Activated CD8-positive, alpha-beta T cell treated with anti-CD3 and anti-CD28 coated beads, Interleukin-2, amount 10 ng/mL, durations not matched to agents 7 days and 5 days (primary cell): ENCODE measurements at regions not wholly inside any gene's neighbourhood (a gene's known extent, or its start where the extent isn't known, plus 50 kb on each side); places are given as distances from the start of the nearest gene placed in this dataset.
"Not testable (repeated sequence)": the region's sequence is repeated elsewhere in the genome, so short reads cannot be mapped to it uniquely, and the experiment has no call there.

Experiments used
- ATAC-seq: fragments of 150-1000 bp; cut with Tn5 transposase; one replicate; pipeline ENCODE4 v1.10.0; 2021; ENCODE audit warnings: moderate library complexity
- CTCF ChIA-PET: fragments of 350-600 bp; sonication (Branson Sonifier 250); formaldehyde crosslinking; loops from one replicate; lab custom pipeline; 2021; ENCODE audit warnings: antibody characterized with exemption; lab: Charles Lee
- POLR2A ChIA-PET: fragments of 350-600 bp; sonication (Branson Sonifier 250); formaldehyde crosslinking; loops from one replicate; lab custom pipeline; 2021; ENCODE audit warnings: antibody characterized with exemption; lab: Charles Lee
- DNase-seq: peaks from one replicate; pipeline ENCODE4 v3.0.0-alpha.2; 2020
- H3K27ac Mint-ChIP-seq: one replicate; pipeline ENCODE4 v1.8.0; 2021; ENCODE audit warnings: mild to moderate bottlenecking, mixed read lengths
- H3K27me3 Mint-ChIP-seq: one replicate; pipeline ENCODE4 v1.8.0; 2021; ENCODE audit warnings: low read depth, mixed read lengths
- H3K36me3 Mint-ChIP-seq: one replicate; pipeline ENCODE4 v1.8.0; 2021; ENCODE audit warnings: low read depth, mixed read lengths
- H3K4me1 Mint-ChIP-seq: one replicate; pipeline ENCODE4 v1.8.0; 2021; ENCODE audit warnings: low read depth, mixed read lengths
- H3K4me3 Mint-ChIP-seq: one replicate; pipeline ENCODE4 v1.8.0; 2021; ENCODE audit warnings: mild to moderate bottlenecking, mixed read lengths
- H3K9me3 Mint-ChIP-seq: one replicate; pipeline ENCODE4 v1.8.0; 2022; ENCODE audit warnings: mixed read lengths; ENCODE audit not compliant: insufficient read depth

GRCh38 chr2:43067254-43068040 is 159.0 kb downstream of the ZFP36L2 start:
- DNase-seq (no peak), ATAC-seq (no peak)
- POLR2A ChIA-PET: no interaction called here
- H3K4me3 Mint-ChIP-seq: no peak overlapping the region
- H3K36me3 Mint-ChIP-seq: peaks cover 5% of the 10 kb centered on the region
- peaks cover 2% of the 10 kb centered on the region for H3K4me1 Mint-ChIP-seq
- CTCF ChIA-PET: no interaction called here
- no peak overlapping the region for H3K27ac Mint-ChIP-seq
- H3K9me3 Mint-ChIP-seq: no peaks in the 10 kb centered on the region
- no peaks in the 10 kb centered on the region for H3K27me3 Mint-ChIP-seq

- H3K36me3 Mint-ChIP-seq, CTCF ChIA-PET: not testable (repeated sequence)
These were observed 159.7 kb downstream of the ZFP36L2 start for GRCh38 chr2:43066541-43067253.

GRCh38 chr2:43065871-43066270 is 160.5 kb downstream of the ZFP36L2 start:
- POLR2A ChIA-PET: no interaction called here
- H3K4me3 Mint-ChIP-seq: no peak overlapping the region

More at GRCh38 chr2:43066541-43067253, 159.7 kb downstream of the ZFP36L2 start:
- DNase-seq, H3K27me3 Mint-ChIP-seq, POLR2A ChIA-PET, H3K4me3 Mint-ChIP-seq, ATAC-seq, H3K4me1 Mint-ChIP-seq, H3K27ac Mint-ChIP-seq, H3K9me3 Mint-ChIP-seq: not testable (repeated sequence)

GRCh38 chr2:43065036-43065435 is 161.4 kb downstream of the ZFP36L2 start:
- ChIA-PET POLR2A (no interaction called here), CTCF (no interaction called here)
- Mint-ChIP-seq H3K4me1 (peaks cover 11% of the 10 kb centered on the region), H3K27ac (no peak overlapping the region), H3K27me3 (peaks cover 4% of the 10 kb centered on the region), H3K4me3 (no peak overlapping the region), H3K36me3 (peaks cover 8% of the 10 kb centered on the region), H3K9me3 (no peaks in the 10 kb centered on the region)
- no peak for DNase-seq
- no peak for ATAC-seq

More at GRCh38 chr2:43065871-43066270, 160.5 kb downstream of the ZFP36L2 start:
- CTCF ChIA-PET: no interaction called here
- DNase-seq (no peak), ATAC-seq (no peak)
- peaks cover 3% of the 10 kb centered on the region for H3K4me1 Mint-ChIP-seq
- H3K9me3 Mint-ChIP-seq: no peaks in the 10 kb centered on the region
- peaks cover 4% of the 10 kb centered on the region for H3K27me3 Mint-ChIP-seq
- H3K36me3 Mint-ChIP-seq: peaks cover 8% of the 10 kb centered on the region
- H3K27ac Mint-ChIP-seq: no peak overlapping the region

- ATAC-seq, POLR2A ChIA-PET: not testable (repeated sequence)
These were observed 163.3 kb downstream of the ZFP36L2 start for GRCh38 chr2:43063096-43063495.

GRCh38 chr2:43062058-43062457 is 164.3 kb downstream of the ZFP36L2 start:
- no peak overlapping the region for H3K27ac Mint-ChIP-seq
- peaks cover 7% of the 10 kb centered on the region for H3K27me3 Mint-ChIP-seq
- POLR2A ChIA-PET: no interaction called here
- ATAC-seq (no peak), DNase-seq (no peak)
- peaks cover 8% of the 10 kb centered on the region for H3K36me3 Mint-ChIP-seq
- CTCF ChIA-PET: interaction anchor here (0.9 kb wide), 1 partner anchor 11 kb away, joined by 3 read pairs; no protein-coding TSS in a partner anchor
- peaks cover 28% of the 10 kb centered on the region for H3K4me1 Mint-ChIP-seq
- no peaks in the 10 kb centered on the region for H3K9me3 Mint-ChIP-seq
- H3K4me3 Mint-ChIP-seq: no peak overlapping the region

More at GRCh38 chr2:43063096-43063495, 163.3 kb downstream of the ZFP36L2 start:
- H3K27me3 Mint-ChIP-seq, H3K4me3 Mint-ChIP-seq, H3K36me3 Mint-ChIP-seq, DNase-seq, H3K27ac Mint-ChIP-seq, H3K9me3 Mint-ChIP-seq, CTCF ChIA-PET: not testable (repeated sequence)
- H3K4me1 Mint-ChIP-seq: peaks cover 28% of the 10 kb centered on the region

- no peak for ATAC-seq
These were observed 165.9 kb downstream of the ZFP36L2 start for GRCh38 chr2:43060390-43061016.

GRCh38 chr2:43059183-43059897 is 167.1 kb downstream of the ZFP36L2 start:
- ChIA-PET POLR2A (interaction anchor here (0.8 to 1.2 kb wide), 2 partner anchors 12 to 167 kb away, joined by 3 to 4 read pairs; partner anchors contain the start of gene ZFP36L2), CTCF (interaction anchor here (0.6 to 1.2 kb wide), 3 partner anchors 8 to 170 kb away, joined by 3 to 8 read pairs (median 3); no protein-coding TSS in a partner anchor)
- Mint-ChIP-seq H3K27ac (peak overlapping the region; percentile 81), H3K4me1 (peaks cover 26% of the 10 kb centered on the region), H3K36me3 (peaks cover 6% of the 10 kb centered on the region), H3K9me3 (no peaks in the 10 kb centered on the region), H3K4me3 (peak overlapping the region; percentile 16), H3K27me3 (peaks cover 16% of the 10 kb centered on the region)
- DNase-seq: peak; percentile 78
- ATAC-seq: peak; percentile 90

More at GRCh38 chr2:43060390-43061016, 165.9 kb downstream of the ZFP36L2 start:
- ChIA-PET POLR2A (no interaction called here), CTCF (no interaction called here)
- H3K27ac Mint-ChIP-seq: peak overlapping the region; percentile 77
- DNase-seq: no peak
- no peak overlapping the region for H3K4me3 Mint-ChIP-seq
- peaks cover 26% of the 10 kb centered on the region for H3K4me1 Mint-ChIP-seq
- H3K36me3 Mint-ChIP-seq: peaks cover 8% of the 10 kb centered on the region
- H3K27me3 Mint-ChIP-seq: peaks cover 12% of the 10 kb centered on the region
- H3K9me3 Mint-ChIP-seq: no peaks in the 10 kb centered on the region

- POLR2A ChIA-PET: no interaction called here
- Mint-ChIP-seq H3K27ac (peak overlapping the region; percentile 2), H3K36me3 (peaks cover 3% of the 10 kb centered on the region), H3K27me3 (peaks cover 16% of the 10 kb centered on the region), H3K4me3 (no peak overlapping the region), H3K9me3 (no peaks in the 10 kb centered on the region), H3K4me1 (peaks cover 26% of the 10 kb centered on the region)
- CTCF ChIA-PET: no interaction called here
- ATAC-seq (peak; percentile 1), DNase-seq (no peak)
These were observed 167.7 kb downstream of the ZFP36L2 start for GRCh38 chr2:43058726-43059110.

GRCh38 chr2:43057742-43058725 is 168.4 kb downstream of the ZFP36L2 start:
- Mint-ChIP-seq H3K36me3 (peaks cover 3% of the 10 kb centered on the region), H3K9me3 (no peaks in the 10 kb centered on the region), H3K27ac (no peak overlapping the region), H3K4me1 (peaks cover 26% of the 10 kb centered on the region), H3K27me3 (peaks cover 20% of the 10 kb centered on the region), H3K4me3 (no peak overlapping the region)
- ChIA-PET POLR2A (no interaction called here), CTCF (no interaction called here)
- no peak for ATAC-seq
- no peak for DNase-seq
